Ishikawa (cell line): ENCODE measurements at regions not wholly inside any gene's neighbourhood (a gene's known extent, or its start where the extent isn't known, plus 50 kb on each side); places are given as distances from the start of the nearest gene placed in this dataset.

Source experiments
- CEBPB ChIP-seq: IDR thresholded peaks from 2 replicates; pipeline ENCODE4 v1.6.1; 2012
- CREB1 ChIP-seq: IDR thresholded peaks from 2 replicates; pipeline ENCODE4 v1.6.1; 2012; ENCODE audit warnings: low read depth
- EGR1 ChIP-seq: IDR thresholded peaks from 2 replicates; pipeline ENCODE4 v1.6.1; 2012
- EP300 ChIP-seq: IDR thresholded peaks from 2 replicates; pipeline ENCODE4 v1.6.1; 2012; ENCODE audit warnings: borderline replicate concordance
- FOXM1 ChIP-seq: IDR thresholded peaks from 2 replicates; pipeline ENCODE4 v1.6.1; 2012; ENCODE audit warnings: low read depth, borderline replicate concordance
- RAD21 ChIP-seq: IDR thresholded peaks from 2 replicates; pipeline ENCODE4 v1.6.1; 2012; ENCODE audit warnings: low read depth
- TAF1 ChIP-seq: IDR thresholded peaks from 2 replicates; pipeline ENCODE4 v1.6.1; 2012; ENCODE audit warnings: low read depth, mild to moderate bottlenecking
- TCF12 ChIP-seq: IDR thresholded peaks from 2 replicates; pipeline ENCODE4 v1.6.1; 2012; ENCODE audit warnings: low read depth
- TEAD4 ChIP-seq: IDR thresholded peaks from 2 replicates; pipeline ENCODE4 v1.6.1; 2012
- YY1 ChIP-seq: IDR thresholded peaks from 2 replicates; pipeline ENCODE4 v1.6.1; 2012; ENCODE audit warnings: low read depth
- ZBTB7A ChIP-seq: IDR thresholded peaks from 2 replicates; pipeline ENCODE4 v1.6.1; 2012; ENCODE audit warnings: low read depth
- TF ChIP-seq, protein P1 (sequence below): IDR thresholded peaks from 2 replicates; pipeline ENCODE4 v1.6.1; 2012; ENCODE audit warnings: low read depth, mild to moderate bottlenecking
- TF ChIP-seq, protein P2 (sequence below): IDR thresholded peaks from 2 replicates; pipeline ENCODE4 v1.6.1; 2012
- TF ChIP-seq, protein P3 (sequence below): IDR thresholded peaks from 2 replicates; pipeline ENCODE4 v1.6.1; 2012

DNA sequence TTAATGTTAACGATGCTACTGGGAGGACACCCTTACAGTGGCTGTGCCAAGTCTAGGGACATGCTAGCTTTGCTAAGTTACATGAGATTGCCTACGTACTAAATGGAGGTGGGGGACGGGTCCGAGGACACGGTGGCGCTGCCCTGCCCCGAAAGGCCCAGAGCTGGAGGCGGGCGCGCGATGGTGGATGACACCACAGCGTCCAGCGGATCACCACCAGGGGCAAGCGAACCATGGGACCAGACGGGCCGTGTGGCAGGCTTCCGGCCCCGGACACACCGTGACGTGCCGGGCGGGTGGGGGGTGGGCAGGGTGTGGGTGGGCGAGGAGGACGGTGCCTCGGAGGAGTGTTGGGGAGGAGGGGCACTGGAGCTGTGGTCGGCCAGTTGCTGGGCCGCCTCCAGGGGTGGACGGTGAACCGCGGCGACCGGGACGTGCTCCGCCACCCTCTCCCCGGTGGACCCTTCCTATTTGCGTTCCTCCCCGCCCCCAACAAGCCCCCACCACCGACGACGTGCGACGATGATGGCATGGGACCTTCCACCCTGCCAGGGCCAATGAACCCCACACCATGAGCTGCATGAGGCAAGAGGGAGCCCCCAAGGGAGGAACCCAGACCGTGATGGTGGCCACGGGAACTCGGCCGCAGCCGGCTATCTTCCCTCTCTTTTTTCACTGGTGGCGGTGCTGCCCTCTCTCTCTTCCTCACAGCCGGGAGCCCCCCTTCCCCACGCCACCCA, 773.3 kb upstream of the DEFB115 start:
- TF ChIP-seq ZBTB7A (no peak), TCF12 (no peak), CEBPB (no peak), TAF1 (no peak), RAD21 (no peak), CREB1 (no peak), EGR1 (no peak), YY1 (no peak), TEAD4 (no peak), EP300 (no peak), FOXM1 (no peak)
- TF ChIP-seq, protein P1, sequence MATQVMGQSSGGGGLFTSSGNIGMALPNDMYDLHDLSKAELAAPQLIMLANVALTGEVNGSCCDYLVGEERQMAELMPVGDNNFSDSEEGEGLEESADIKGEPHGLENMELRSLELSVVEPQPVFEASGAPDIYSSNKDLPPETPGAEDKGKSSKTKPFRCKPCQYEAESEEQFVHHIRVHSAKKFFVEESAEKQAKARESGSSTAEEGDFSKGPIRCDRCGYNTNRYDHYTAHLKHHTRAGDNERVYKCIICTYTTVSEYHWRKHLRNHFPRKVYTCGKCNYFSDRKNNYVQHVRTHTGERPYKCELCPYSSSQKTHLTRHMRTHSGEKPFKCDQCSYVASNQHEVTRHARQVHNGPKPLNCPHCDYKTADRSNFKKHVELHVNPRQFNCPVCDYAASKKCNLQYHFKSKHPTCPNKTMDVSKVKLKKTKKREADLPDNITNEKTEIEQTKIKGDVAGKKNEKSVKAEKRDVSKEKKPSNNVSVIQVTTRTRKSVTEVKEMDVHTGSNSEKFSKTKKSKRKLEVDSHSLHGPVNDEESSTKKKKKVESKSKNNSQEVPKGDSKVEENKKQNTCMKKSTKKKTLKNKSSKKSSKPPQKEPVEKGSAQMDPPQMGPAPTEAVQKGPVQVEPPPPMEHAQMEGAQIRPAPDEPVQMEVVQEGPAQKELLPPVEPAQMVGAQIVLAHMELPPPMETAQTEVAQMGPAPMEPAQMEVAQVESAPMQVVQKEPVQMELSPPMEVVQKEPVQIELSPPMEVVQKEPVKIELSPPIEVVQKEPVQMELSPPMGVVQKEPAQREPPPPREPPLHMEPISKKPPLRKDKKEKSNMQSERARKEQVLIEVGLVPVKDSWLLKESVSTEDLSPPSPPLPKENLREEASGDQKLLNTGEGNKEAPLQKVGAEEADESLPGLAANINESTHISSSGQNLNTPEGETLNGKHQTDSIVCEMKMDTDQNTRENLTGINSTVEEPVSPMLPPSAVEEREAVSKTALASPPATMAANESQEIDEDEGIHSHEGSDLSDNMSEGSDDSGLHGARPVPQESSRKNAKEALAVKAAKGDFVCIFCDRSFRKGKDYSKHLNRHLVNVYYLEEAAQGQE = no peak
- TF ChIP-seq, protein P2, sequence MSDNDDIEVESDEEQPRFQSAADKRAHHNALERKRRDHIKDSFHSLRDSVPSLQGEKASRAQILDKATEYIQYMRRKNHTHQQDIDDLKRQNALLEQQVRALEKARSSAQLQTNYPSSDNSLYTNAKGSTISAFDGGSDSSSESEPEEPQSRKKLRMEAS = no peak
- TF ChIP-seq, protein P3, sequence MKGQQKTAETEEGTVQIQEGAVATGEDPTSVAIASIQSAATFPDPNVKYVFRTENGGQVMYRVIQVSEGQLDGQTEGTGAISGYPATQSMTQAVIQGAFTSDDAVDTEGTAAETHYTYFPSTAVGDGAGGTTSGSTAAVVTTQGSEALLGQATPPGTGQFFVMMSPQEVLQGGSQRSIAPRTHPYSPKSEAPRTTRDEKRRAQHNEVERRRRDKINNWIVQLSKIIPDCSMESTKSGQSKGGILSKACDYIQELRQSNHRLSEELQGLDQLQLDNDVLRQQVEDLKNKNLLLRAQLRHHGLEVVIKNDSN = no peak
